HCT116 (cell line): ENCODE measurements at regions not wholly inside any gene's neighbourhood (a gene's known extent, or its start where the extent isn't known, plus 50 kb on each side); places are given as distances from the start of the nearest gene placed in this dataset.

Experiments
- ATAC-seq: fragments of 200-7000 bp; cut with Tn5 transposase; 2 replicates; pipeline ENCODE4 v1.9.1; 2020; ENCODE audit warnings: mild to moderate bottlenecking, moderate library complexity
- BruUV-seq: library from RNA; stranded (reverse); fragments of 400-500 nt; replicated peaks from 2 replicates; lab custom pipeline; 2021; lab: Mats Ljungman, UMichigan
- CTCF ChIA-PET: fragments of 300-600 bp; sonication (Branson Sonifier 250); formaldehyde crosslinking; loops from one replicate; lab custom pipeline; 2021; ENCODE audit warnings: antibody characterized with exemption; lab: Charles Lee
- POLR2A ChIA-PET: fragments of 300-600, 350-600 bp; sonication (Branson Sonifier 250); formaldehyde crosslinking; loops from one replicate; lab custom pipeline; 2021; ENCODE audit warnings: antibody characterized with exemption; lab: Charles Lee
- RAD21 ChIA-PET, 2 experiments: fragments of 300-600 bp; sonication (Branson Sonifier 250); formaldehyde crosslinking; loops; one replicate each; lab custom pipeline; 2023; ENCODE audit warnings: low total read pairs in 2 of 2; ENCODE audit not compliant: uncharacterized antibody in 2 of 2, unreplicated experiment in 2 of 2, low non-redundant PET in 1 of 2; lab: Charles Lee
- DNase-seq: peaks from one replicate; pipeline ENCODE4 v3.0.0-alpha.2; 2010; ENCODE audit warnings: low read depth, low spot score
- H2AFZ ChIP-seq: fragments of 200-600 bp; shearing (Covaris generic), sonication (generic); 2 replicates; pipeline ENCODE4 v1.6.1; 2017; ENCODE audit warnings: low read depth, mixed run types, mixed read lengths, antibody characterized with exemption, low read length; ENCODE audit not compliant: poor library complexity, severe bottlenecking
- H3K27ac ChIP-seq: 2 replicates; pipeline ENCODE4 v1.5.1; 2012; ENCODE audit warnings: low read depth, low read length
- H3K27me3 ChIP-seq: fragments of 200-600 bp; sonication (generic); 2 replicates; pipeline ENCODE4 v1.6.1; 2016; ENCODE audit warnings: mixed run types, low read length, mixed read lengths; ENCODE audit not compliant: insufficient read depth
- H3K36me3 ChIP-seq, 2 experiments: fragments of 200-500 bp in 1 of 2; fragments of 200-600 bp in 1 of 2; sonication (Bioruptor generic) in 1 of 2; sonication (generic) in 1 of 2; 2 replicates each; pipeline versions ENCODE4 v1.5.1 to v1.6.1; 2014 to 2016; ENCODE audit warnings: low read length in 2 of 2, inconsistent platforms in 1 of 2, mixed read lengths in 1 of 2, mixed run types in 1 of 2; ENCODE audit not compliant: insufficient read depth in 2 of 2, control insufficient read depth in 1 of 2
- H3K4me1 ChIP-seq, 2 experiments: fragments of 200-600 bp in 1 of 2; sonication (generic) in 1 of 2; 2 replicates each; pipeline versions ENCODE4 v1.5.1 to v1.6.1; 2012 to 2017; ENCODE audit warnings: low read length in 2 of 2, inconsistent platforms in 1 of 2, mild to moderate bottlenecking in 1 of 2, mixed read lengths in 1 of 2, mixed run types in 1 of 2, moderate library complexity in 1 of 2; ENCODE audit not compliant: insufficient read depth in 2 of 2, control insufficient read depth in 1 of 2
- H3K4me2 ChIP-seq: fragments of 200-600 bp; sonication (generic); 2 replicates; pipeline ENCODE4 v1.6.1; 2017; ENCODE audit warnings: mixed run types, low read length, mixed read lengths
- H3K4me3 ChIP-seq, 2 experiments: fragments of 200-600 bp in 1 of 2; sonication (generic) in 1 of 2; replicated peaks in 1 of 2; 2 replicates each; pipeline ENCODE4 v1.5.1; 2011 to 2016; ENCODE audit warnings: low read length in 2 of 2, control low read depth in 1 of 2, low read depth in 1 of 2, mild to moderate bottlenecking in 1 of 2, mixed read lengths in 1 of 2, mixed run types in 1 of 2
- H3K79me2 ChIP-seq: fragments of 200-600 bp; sonication (generic); 2 replicates; pipeline ENCODE4 v1.6.1; 2017; ENCODE audit warnings: mild to moderate bottlenecking, mixed run types, low read length, moderate library complexity, mixed read lengths; ENCODE audit not compliant: insufficient read depth
- H3K9ac ChIP-seq: fragments of 200-600 bp; sonication (generic); 2 replicates; pipeline ENCODE4 v1.6.1; 2016; ENCODE audit warnings: low read length, mixed read lengths
- H3K9me2 ChIP-seq: fragments of 200-600 bp; sonication (generic), shearing (Covaris generic); 2 replicates; pipeline ENCODE4 v1.6.1; 2017; ENCODE audit warnings: mixed run types, mild to moderate bottlenecking, moderate library complexity; ENCODE audit not compliant: insufficient read depth
- H3K9me3 ChIP-seq, 2 experiments: fragments of 200-500 bp in 1 of 2; fragments of 200-600 bp in 1 of 2; sonication (Bioruptor generic) in 1 of 2; sonication (generic) in 1 of 2; 2 replicates each; pipeline ENCODE4 v1.6.1; 2014 to 2017; ENCODE audit warnings: low read length in 2 of 2, mixed read lengths in 2 of 2, inconsistent platforms in 1 of 2, low read depth in 1 of 2, mild to moderate bottlenecking in 1 of 2, mixed run types in 1 of 2, moderate library complexity in 1 of 2; ENCODE audit not compliant: control insufficient read depth in 1 of 2, insufficient read depth in 1 of 2
- H4K20me1 ChIP-seq: fragments of 200-600 bp; sonication (generic), shearing (Covaris generic); 2 replicates; pipeline ENCODE4 v1.6.1; 2017; ENCODE audit warnings: mixed run types, mild to moderate bottlenecking, moderate library complexity; ENCODE audit not compliant: insufficient read depth
- ATF3 ChIP-seq: IDR thresholded peaks from 2 replicates; pipeline ENCODE4 v1.6.1; 2012
- CBX3 ChIP-seq: IDR thresholded peaks from 2 replicates; pipeline ENCODE4 v1.6.1; 2012; ENCODE audit warnings: low read depth
- EGR1 ChIP-seq: IDR thresholded peaks from 2 replicates; pipeline ENCODE4 v1.6.1; 2012; ENCODE audit warnings: low read depth
- ELF1 ChIP-seq: IDR thresholded peaks from 2 replicates; pipeline ENCODE4 v1.6.1; 2012; ENCODE audit warnings: low read depth, borderline replicate concordance
- EZH2 ChIP-seq: fragments of 200-600 bp; sonication (generic); IDR thresholded peaks from 2 replicates; pipeline ENCODE4 v1.6.1; 2017; ENCODE audit warnings: antibody characterized with exemption, mixed run types
- EZH2phosphoT487 ChIP-seq: fragments of 200-600 bp; IDR thresholded peaks from 2 replicates; pipeline ENCODE4 v1.6.1; 2018; ENCODE audit warnings: antibody characterized with exemption, borderline replicate concordance
- FOSL1 ChIP-seq: IDR thresholded peaks from 2 replicates; pipeline ENCODE4 v1.6.1; 2012; ENCODE audit warnings: low read depth
- JUND ChIP-seq: IDR thresholded peaks from 2 replicates; pipeline ENCODE4 v1.6.1; 2012
- POLR2A ChIP-seq: IDR thresholded peaks from 2 replicates; pipeline ENCODE4 v1.7.0; 2011; ENCODE audit warnings: borderline replicate concordance; ENCODE audit not compliant: insufficient read depth, insufficient read length; ENCODE audit errors: extremely low read depth
- POLR2AphosphoS5 ChIP-seq: IDR thresholded peaks from 2 replicates; pipeline ENCODE4 v1.6.1; 2011; ENCODE audit warnings: mild to moderate bottlenecking, low read depth, low read length, moderate library complexity
- REST ChIP-seq: IDR thresholded peaks from 2 replicates; pipeline ENCODE4 v1.6.1; 2012; ENCODE audit warnings: low read depth
- SP1 ChIP-seq: IDR thresholded peaks from 2 replicates; pipeline ENCODE4 v1.6.1; 2012; ENCODE audit warnings: low read depth
- SRF ChIP-seq: IDR thresholded peaks from 2 replicates; pipeline ENCODE4 v1.6.1; 2012; ENCODE audit warnings: low read depth
- YY1 ChIP-seq: IDR thresholded peaks from 2 replicates; pipeline ENCODE4 v1.6.1; 2011; ENCODE audit warnings: low read length, low read depth, moderate library complexity, mild to moderate bottlenecking; ENCODE audit not compliant: insufficient replicate concordance; ENCODE audit errors: extremely low read depth
- ZBTB33 ChIP-seq: IDR thresholded peaks from 2 replicates; pipeline ENCODE4 v1.6.1; 2011; ENCODE audit warnings: mild to moderate bottlenecking, low read length, moderate library complexity; ENCODE audit not compliant: insufficient replicate concordance; ENCODE audit errors: extremely low read depth
- ZFX ChIP-seq: fragments of 450-650 bp; IDR thresholded peaks from 2 replicates; pipeline ENCODE4 v1.6.1; 2017
- ZNF274 ChIP-seq: fragments of 200-500 bp; sonication (Bioruptor generic); IDR thresholded peaks from 2 replicates; pipeline ENCODE4 v1.6.1; 2014; ENCODE audit warnings: mild to moderate bottlenecking, low read depth, low read length, inconsistent platforms
- intact Hi-C: fragments of 100-400 bp; cut with micrococcal nuclease; formaldehyde crosslinking; loops from 2 replicates; pipeline ENCODE4 v1.10.0; 2022
- TF ChIP-seq, protein P1 (sequence below): IDR thresholded peaks from 2 replicates; pipeline ENCODE4 v1.6.1; 2012
- TF ChIP-seq, protein P2 (sequence below), 3 experiments: fragments of 200-600 bp in 1 of 3; sonication (generic) in 1 of 3; IDR thresholded peaks in 2 of 3; conservative IDR thresholded peaks in 1 of 3; 2 replicates each; pipeline ENCODE4 v1.5.1; 2012 to 2017; ENCODE audit warnings: low read depth in 2 of 3, low read length in 2 of 3, antibody characterized with exemption in 1 of 3, borderline replicate concordance in 1 of 3, control low read depth in 1 of 3, mild to moderate bottlenecking in 1 of 3, mixed read lengths in 1 of 3, mixed run types in 1 of 3, moderate library complexity in 1 of 3; ENCODE audit not compliant: insufficient read depth in 1 of 3

GRCh38 chr2:217068677-217069250 lies 208.9 kb upstream of the TNP1 start:
- BruUV-seq: no TSS peak
- ChIA-PET POLR2A (no interaction called here), CTCF (no interaction called here), RAD21 (no interaction called here)
- H3K4me3 ChIP-seq: no peak overlapping the region
- no peak overlapping the region for H3K27ac ChIP-seq
- no peaks in the 10 kb centered on the region for H3K9me2 ChIP-seq
- no peak overlapping the region for H2AFZ ChIP-seq
- intact Hi-C loops: no loop called here
- no peaks in the 10 kb centered on the region for H4K20me1 ChIP-seq
- TF ChIP-seq ATF3: no peak
- TF ChIP-seq ZNF274: no peak
- no peak for TF ChIP-seq EZH2phosphoT487
- TF ChIP-seq SRF: no peak
- TF ChIP-seq POLR2A: no peak
- TF ChIP-seq EGR1: no peak
- TF ChIP-seq POLR2AphosphoS5: no peak
- no peak for TF ChIP-seq ZBTB33
- TF ChIP-seq EZH2: no peak
- TF ChIP-seq YY1: no peak
- TF ChIP-seq, protein P1, sequence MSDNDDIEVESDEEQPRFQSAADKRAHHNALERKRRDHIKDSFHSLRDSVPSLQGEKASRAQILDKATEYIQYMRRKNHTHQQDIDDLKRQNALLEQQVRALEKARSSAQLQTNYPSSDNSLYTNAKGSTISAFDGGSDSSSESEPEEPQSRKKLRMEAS: no peak
- no peak for TF ChIP-seq REST
- no peak for TF ChIP-seq SP1
- TF ChIP-seq JUND: no peak
- TF ChIP-seq ZFX: no peak
- TF ChIP-seq, protein P2, sequence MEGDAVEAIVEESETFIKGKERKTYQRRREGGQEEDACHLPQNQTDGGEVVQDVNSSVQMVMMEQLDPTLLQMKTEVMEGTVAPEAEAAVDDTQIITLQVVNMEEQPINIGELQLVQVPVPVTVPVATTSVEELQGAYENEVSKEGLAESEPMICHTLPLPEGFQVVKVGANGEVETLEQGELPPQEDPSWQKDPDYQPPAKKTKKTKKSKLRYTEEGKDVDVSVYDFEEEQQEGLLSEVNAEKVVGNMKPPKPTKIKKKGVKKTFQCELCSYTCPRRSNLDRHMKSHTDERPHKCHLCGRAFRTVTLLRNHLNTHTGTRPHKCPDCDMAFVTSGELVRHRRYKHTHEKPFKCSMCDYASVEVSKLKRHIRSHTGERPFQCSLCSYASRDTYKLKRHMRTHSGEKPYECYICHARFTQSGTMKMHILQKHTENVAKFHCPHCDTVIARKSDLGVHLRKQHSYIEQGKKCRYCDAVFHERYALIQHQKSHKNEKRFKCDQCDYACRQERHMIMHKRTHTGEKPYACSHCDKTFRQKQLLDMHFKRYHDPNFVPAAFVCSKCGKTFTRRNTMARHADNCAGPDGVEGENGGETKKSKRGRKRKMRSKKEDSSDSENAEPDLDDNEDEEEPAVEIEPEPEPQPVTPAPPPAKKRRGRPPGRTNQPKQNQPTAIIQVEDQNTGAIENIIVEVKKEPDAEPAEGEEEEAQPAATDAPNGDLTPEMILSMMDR (IDR thresholded peaks at IDR 0.05 in 2 of 3, conservative IDR thresholded peaks at IDR 0.05 in 1 of 3; ENCODE audit: borderline replicate concordance in 1 of 3, insufficient read depth in 1 of 3, low read depth in 2 of 3, low read length in 2 of 3): no peak
- TF ChIP-seq FOSL1: no peak
- TF ChIP-seq ELF1: no peak
- TF ChIP-seq CBX3: no peak
- no peak overlapping the region for H3K9ac ChIP-seq
- DNase-seq (no peak), ATAC-seq (no peak)
- H3K4me1 ChIP-seq: no peaks in the 10 kb centered on the region
- no peaks in the 10 kb centered on the region for H3K79me2 ChIP-seq
- no peaks in the 10 kb centered on the region for H3K36me3 ChIP-seq
- no peaks in the 10 kb centered on the region for H3K9me3 ChIP-seq
- 0 out of 2 replicates have a peak, but pooled peaks cover 8% of the 10 kb centered on the region for H3K27me3 ChIP-seq
- H3K4me2 ChIP-seq: no peak overlapping the region
